OCI-LY3 (cell line): ENCODE measurements at regions not wholly inside any gene's neighbourhood (a gene's known extent, or its start where the extent isn't known, plus 50 kb on each side); places are given as distances from the start of the nearest gene placed in this dataset.

Experiments
- H2AFZ ChIP-seq: fragments of 200-600, 300-600 bp; shearing (Covaris generic); 2 replicates; pipeline ENCODE4 v1.6.0; 2014; ENCODE audit warnings: antibody characterized with exemption, low read depth, low read length
- H3K27ac ChIP-seq: fragments of 200-600, 300-600 bp; sonication (generic); 2 replicates; pipeline ENCODE4 v1.5.1; 2014; ENCODE audit warnings: mild to moderate bottlenecking, low read length, moderate library complexity, mixed read lengths
- H3K27me3 ChIP-seq: fragments of 200-600, 300-600 bp; sonication (generic); 2 replicates; pipeline ENCODE4 v1.6.1; 2014; ENCODE audit warnings: low read depth, low read length, mixed read lengths
- H3K36me3 ChIP-seq: fragments of 200-600, 300-600 bp; sonication (generic); replicated peaks from 2 replicates; pipeline ENCODE3; 2014; ENCODE audit warnings: low read depth, low read length, mixed read lengths
- H3K4me1 ChIP-seq: fragments of 300-600, 200-600 bp; sonication (generic); 2 replicates; pipeline ENCODE4 v1.6.1; 2014; ENCODE audit warnings: low read length, mixed read lengths
- H3K4me2 ChIP-seq: fragments of 200-600, 300-600 bp; sonication (generic); 2 replicates; pipeline ENCODE4 v1.6.1; 2014; ENCODE audit warnings: low read length, mixed read lengths
- H3K4me3 ChIP-seq: fragments of 300-600, 200-600 bp; sonication (generic); 2 replicates; pipeline ENCODE4 v1.5.1; 2014; ENCODE audit warnings: antibody characterized with exemption, mild to moderate bottlenecking, low read length, moderate library complexity
- H3K79me2 ChIP-seq: fragments of 300-600, 200-600 bp; shearing (Covaris generic); 2 replicates; pipeline ENCODE4 v1.6.1; 2014; ENCODE audit warnings: mild to moderate bottlenecking, low read length, mixed read lengths
- H3K9ac ChIP-seq: fragments of 300-600, 200-600 bp; shearing (Covaris generic); 2 replicates; pipeline ENCODE4 v1.6.0; 2014; ENCODE audit warnings: mild to moderate bottlenecking, low read length, moderate library complexity
- H3K9me3 ChIP-seq: fragments of 200-600, 300-600 bp; shearing (Covaris generic); 2 replicates; pipeline ENCODE4 v1.6.1; 2014; ENCODE audit warnings: low read length, mixed read lengths; ENCODE audit not compliant: insufficient read depth
- H4K20me1 ChIP-seq: fragments of 200-600, 300-600 bp; sonication (generic); 2 replicates; pipeline ENCODE4 v1.6.1; 2016; ENCODE audit warnings: low read length, mixed read lengths; ENCODE audit not compliant: insufficient read depth
- CTCF ChIP-seq: fragments of 200-600, 300-600 bp; sonication (generic); IDR thresholded peaks from 2 replicates; pipeline ENCODE4 v1.5.1; 2014; ENCODE audit warnings: antibody characterized with exemption, low read length, low read depth
- EZH2phosphoT487 ChIP-seq: fragments of 200-600 bp; shearing (Covaris generic); IDR thresholded peaks from 2 replicates; pipeline ENCODE4 v1.6.1; 2018; ENCODE audit warnings: antibody characterized with exemption, mixed run types, low read depth

DNA sequence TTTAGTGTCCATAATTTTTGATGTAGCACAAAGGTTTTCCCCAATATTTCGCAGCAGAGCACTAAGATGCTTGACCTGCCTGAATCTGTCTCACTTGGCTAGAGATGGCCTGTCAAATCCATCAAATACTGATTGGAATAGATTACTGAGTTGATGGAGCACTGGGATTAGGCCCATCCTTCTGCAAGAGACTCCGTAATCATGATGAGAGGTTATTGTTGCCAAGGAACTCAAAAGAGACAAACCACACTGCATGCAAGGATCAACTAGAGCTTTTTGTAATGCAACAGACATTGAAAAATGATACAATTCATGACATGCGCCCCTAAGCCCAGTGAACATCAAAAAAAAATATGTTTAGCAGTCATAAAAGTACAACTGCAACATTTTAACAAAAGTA, 585.3 kb upstream of the GRAMD2B start:
- H3K9ac ChIP-seq, result no peak overlapping the region
- H3K9me3 ChIP-seq, result no peaks in the 10 kb centered on the region
- H4K20me1 ChIP-seq, result no peaks in the 10 kb centered on the region
- no peaks in the 10 kb centered on the region for H3K36me3 ChIP-seq
- TF ChIP-seq EZH2phosphoT487 (no peak), CTCF (no peak)
- H3K4me3 ChIP-seq, result no peak overlapping the region
- H3K4me1 ChIP-seq, result no peaks in the 10 kb centered on the region
- H3K27me3 ChIP-seq, result no peaks in the 10 kb centered on the region
- H3K79me2 ChIP-seq, result no peaks in the 10 kb centered on the region
- H3K4me2 ChIP-seq, result no peak overlapping the region
- no peak overlapping the region for H3K27ac ChIP-seq
- no peak overlapping the region for H2AFZ ChIP-seq

DNA sequence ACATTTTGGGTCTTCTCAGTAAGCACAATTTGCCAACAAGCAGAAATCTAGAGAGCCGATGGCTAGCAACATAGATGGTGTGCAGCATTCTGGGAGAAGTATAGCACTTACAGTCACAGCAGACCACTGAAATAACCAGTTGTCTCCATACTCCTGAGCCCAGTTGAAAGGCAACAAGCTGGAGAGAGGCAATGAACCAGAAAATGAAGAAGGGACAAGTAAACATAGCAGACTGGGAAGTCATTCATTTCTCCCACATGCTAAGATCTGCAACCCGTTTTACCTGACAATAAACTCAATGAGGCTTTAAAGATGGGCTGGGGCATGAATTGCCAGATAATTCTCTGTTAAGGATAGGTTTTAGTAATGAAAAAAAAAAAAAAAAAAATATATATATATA, 575.6 kb upstream of the GRAMD2B start:
- Histone ChIP-seq H3K27me3 (no peaks in the 10 kb centered on the region), H3K79me2 (no peaks in the 10 kb centered on the region), H3K4me3 (no peak overlapping the region), H2AFZ (no peak overlapping the region), H3K27ac (no peak overlapping the region), H3K36me3 (no peaks in the 10 kb centered on the region), H3K4me2 (no peak overlapping the region), H3K4me1 (peaks cover 7% of the 10 kb centered on the region; the same call in 1 of the 2 replicates), H3K9me3 (no peaks in the 10 kb centered on the region), H4K20me1 (no peaks in the 10 kb centered on the region), H3K9ac (no peak overlapping the region)
- TF ChIP-seq CTCF, result no peak
- no peak for TF ChIP-seq EZH2phosphoT487

DNA sequence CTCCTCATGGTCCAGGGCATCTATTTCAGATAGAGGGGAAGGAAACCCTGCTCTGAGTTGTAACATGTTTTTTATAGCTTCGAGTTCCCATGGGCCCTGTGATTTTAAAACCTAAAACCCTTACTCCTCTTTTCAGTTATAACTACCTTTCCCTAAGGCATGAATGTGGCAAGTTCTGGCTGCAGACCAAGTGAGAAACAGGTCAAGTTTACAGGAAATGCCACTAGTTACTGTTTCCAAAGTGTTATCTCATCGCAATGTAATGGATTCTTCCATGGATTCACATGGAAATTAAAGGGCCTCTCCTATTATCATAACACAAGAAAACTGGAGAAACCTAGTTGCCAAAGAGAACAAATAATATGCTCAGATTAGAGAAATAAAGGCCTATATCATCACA, 574.5 kb upstream of the GRAMD2B start:
- Histone ChIP-seq H3K9me3 (no peaks in the 10 kb centered on the region), H3K79me2 (no peaks in the 10 kb centered on the region), H3K36me3 (no peaks in the 10 kb centered on the region), H3K4me2 (no peak overlapping the region), H3K4me1 (peaks cover 7% of the 10 kb centered on the region; the same call in 1 of the 2 replicates), H4K20me1 (no peaks in the 10 kb centered on the region), H3K4me3 (no peak overlapping the region), H3K27ac (no peak overlapping the region), H2AFZ (no peak overlapping the region), H3K9ac (no peak overlapping the region), H3K27me3 (no peaks in the 10 kb centered on the region)
- TF ChIP-seq EZH2phosphoT487 (no peak), CTCF (no peak)

GRCh38 chr5:125856949-125857348, 566.3 kb upstream of the GRAMD2B start:
- no peak overlapping the region for H3K4me2 ChIP-seq
- no peaks in the 10 kb centered on the region for H3K36me3 ChIP-seq

More at GRCh38 chr5:125856949-125857348, 566.3 kb upstream of the GRAMD2B start:
- no peak for TF ChIP-seq CTCF
- no peak for TF ChIP-seq EZH2phosphoT487
- H3K9ac ChIP-seq, result no peak overlapping the region
- no peak overlapping the region for H3K27ac ChIP-seq
- H4K20me1 ChIP-seq, result no peaks in the 10 kb centered on the region
- H3K27me3 ChIP-seq, result no peaks in the 10 kb centered on the region
- no peaks in the 10 kb centered on the region for H3K4me1 ChIP-seq
- H2AFZ ChIP-seq, result no peak overlapping the region
- no peak overlapping the region for H3K4me3 ChIP-seq
- no peaks in the 10 kb centered on the region for H3K9me3 ChIP-seq
- no peaks in the 10 kb centered on the region for H3K79me2 ChIP-seq
